RWPE2 (cell line): ENCODE measurements at regions not wholly inside any gene's neighbourhood (a gene's known extent, or its start where the extent isn't known, plus 50 kb on each side); places are given as distances from the start of the nearest gene placed in this dataset.

ENCODE experiments used
- ATAC-seq: fragments of 200-7000 bp; cut with Tn5 transposase; 3 replicates; pipeline ENCODE4 v1.9.1; 2021; ENCODE audit warnings: low read depth
- DNase-seq: peaks from one replicate; pipeline ENCODE4 v3.0.0-alpha.2; 2020; ENCODE audit warnings: low spot score
- H3K27ac ChIP-seq: fragments of 450-650 bp; 2 replicates; pipeline ENCODE4 v1.5.1; 2017; ENCODE audit warnings: mild to moderate bottlenecking; ENCODE audit not compliant: poor library complexity, severe bottlenecking
- H3K27me3 ChIP-seq: fragments of 250-450 bp; sonication (Bioruptor Pico); 2 replicates; pipeline ENCODE4 v1.5.1; 2021; ENCODE audit warnings: mild to moderate bottlenecking, moderate library complexity; ENCODE audit not compliant: insufficient read depth, poor library complexity, severe bottlenecking
- H3K36me3 ChIP-seq: fragments of 250-450 bp; sonication (Bioruptor Pico); 2 replicates; pipeline ENCODE4 v1.5.1; 2020; ENCODE audit warnings: low read depth, mild to moderate bottlenecking, moderate library complexity
- H3K4me1 ChIP-seq: fragments of 250-450 bp; sonication (Bioruptor Pico); 2 replicates; pipeline ENCODE4 v1.5.1; 2021; ENCODE audit warnings: mild to moderate bottlenecking, moderate library complexity; ENCODE audit not compliant: insufficient read depth, poor library complexity, severe bottlenecking
- H3K4me3 ChIP-seq: fragments of 250-450 bp; sonication (Bioruptor Pico); 2 replicates; pipeline ENCODE4 v1.5.1; 2021; ENCODE audit warnings: mild to moderate bottlenecking, moderate library complexity; ENCODE audit not compliant: severe bottlenecking
- H3K9me3 ChIP-seq: fragments of 250-450 bp; sonication (Bioruptor Pico); 2 replicates; pipeline ENCODE4 v1.5.1; 2021; ENCODE audit warnings: mild to moderate bottlenecking, moderate library complexity; ENCODE audit not compliant: severe bottlenecking
- CTCF ChIP-seq: fragments of 450-650 bp; IDR thresholded peaks from one replicate; pipeline ENCODE4 v1.5.1; 2017; ENCODE audit warnings: mild to moderate bottlenecking, moderate library complexity; ENCODE audit not compliant: poor library complexity, severe bottlenecking

- TF ChIP-seq CTCF = no peak
- DNase-seq (no peak), ATAC-seq (no peak)
- Histone ChIP-seq H3K4me1 (no peaks in the 10 kb centered on the region), H3K4me3 (no peak overlapping the region), H3K27ac (no peak overlapping the region), H3K36me3 (no peaks in the 10 kb centered on the region), H3K9me3 (no peaks in the 10 kb centered on the region), H3K27me3 (no peaks in the 10 kb centered on the region)
These were observed 50.0 kb upstream of the PASD1 start for GRCh38 chrX:151513472-151513871.
